Activated CD8-positive, alpha-beta T cell treated with anti-CD3 and anti-CD28 coated beads, Interleukin-2, amount 10 ng/mL, durations not matched to agents 7 days and 5 days (primary cell): ENCODE measurements at regions not wholly inside any gene's neighbourhood (a gene's known extent, or its start where the extent isn't known, plus 50 kb on each side); places are given as distances from the start of the nearest gene placed in this dataset.
"Not testable (repeated sequence)": the region's sequence is repeated elsewhere in the genome, so short reads cannot be mapped to it uniquely, and the experiment has no call there.

Experiments used
- ATAC-seq: fragments of 150-1000 bp; cut with Tn5 transposase; one replicate; pipeline ENCODE4 v1.10.0; 2021; ENCODE audit warnings: moderate library complexity
- CTCF ChIA-PET: fragments of 350-600 bp; sonication (Branson Sonifier 250); formaldehyde crosslinking; loops from one replicate; lab custom pipeline; 2021; ENCODE audit warnings: antibody characterized with exemption; lab: Charles Lee
- POLR2A ChIA-PET: fragments of 350-600 bp; sonication (Branson Sonifier 250); formaldehyde crosslinking; loops from one replicate; lab custom pipeline; 2021; ENCODE audit warnings: antibody characterized with exemption; lab: Charles Lee
- DNase-seq: peaks from one replicate; pipeline ENCODE4 v3.0.0-alpha.2; 2020
- H3K27ac Mint-ChIP-seq: one replicate; pipeline ENCODE4 v1.8.0; 2021; ENCODE audit warnings: mild to moderate bottlenecking, mixed read lengths
- H3K27me3 Mint-ChIP-seq: one replicate; pipeline ENCODE4 v1.8.0; 2021; ENCODE audit warnings: low read depth, mixed read lengths
- H3K36me3 Mint-ChIP-seq: one replicate; pipeline ENCODE4 v1.8.0; 2021; ENCODE audit warnings: low read depth, mixed read lengths
- H3K4me1 Mint-ChIP-seq: one replicate; pipeline ENCODE4 v1.8.0; 2021; ENCODE audit warnings: low read depth, mixed read lengths
- H3K4me3 Mint-ChIP-seq: one replicate; pipeline ENCODE4 v1.8.0; 2021; ENCODE audit warnings: mild to moderate bottlenecking, mixed read lengths
- H3K9me3 Mint-ChIP-seq: one replicate; pipeline ENCODE4 v1.8.0; 2022; ENCODE audit warnings: mixed read lengths; ENCODE audit not compliant: insufficient read depth

DNA sequence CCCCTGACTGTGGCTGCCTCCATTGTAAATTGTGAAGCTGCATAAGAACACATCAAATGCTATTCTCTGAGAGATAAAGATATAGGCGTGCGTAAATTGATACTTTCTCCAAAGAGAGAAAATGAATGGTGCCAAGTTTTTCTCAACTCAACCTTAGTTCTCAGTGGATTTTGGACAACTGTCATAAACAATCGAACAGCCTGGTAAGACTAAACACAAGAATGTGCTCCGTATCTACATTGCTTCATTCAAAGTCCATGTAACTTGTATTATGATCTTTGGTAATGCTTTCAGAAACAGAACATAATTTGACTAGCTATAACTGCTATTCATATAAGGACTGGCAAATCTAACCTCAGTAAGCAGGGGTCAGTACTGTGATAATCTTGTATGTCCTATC is 429.1 kb downstream of the SEMA3D start:
- ATAC-seq (no peak), DNase-seq (no peak)
- no peaks in the 10 kb centered on the region for H3K27me3 Mint-ChIP-seq
- no peaks in the 10 kb centered on the region for H3K36me3 Mint-ChIP-seq
- POLR2A ChIA-PET: no interaction called here
- no peaks in the 10 kb centered on the region for H3K9me3 Mint-ChIP-seq
- CTCF ChIA-PET: no interaction called here
- H3K4me3 Mint-ChIP-seq: no peak overlapping the region
- no peak overlapping the region for H3K27ac Mint-ChIP-seq
- H3K4me1 Mint-ChIP-seq: no peaks in the 10 kb centered on the region

GRCh38 chr7:84746353-84746752 is 440.5 kb downstream of the SEMA3D start:
- ChIA-PET POLR2A (no interaction called here), CTCF (no interaction called here)
- no peak overlapping the region for H3K4me3 Mint-ChIP-seq
- no peak for ATAC-seq
- H3K9me3 Mint-ChIP-seq: no peaks in the 10 kb centered on the region
- no peak overlapping the region for H3K27ac Mint-ChIP-seq
- no peak for DNase-seq
- no peaks in the 10 kb centered on the region for H3K27me3 Mint-ChIP-seq
- no peaks in the 10 kb centered on the region for H3K4me1 Mint-ChIP-seq
- no peaks in the 10 kb centered on the region for H3K36me3 Mint-ChIP-seq

DNA sequence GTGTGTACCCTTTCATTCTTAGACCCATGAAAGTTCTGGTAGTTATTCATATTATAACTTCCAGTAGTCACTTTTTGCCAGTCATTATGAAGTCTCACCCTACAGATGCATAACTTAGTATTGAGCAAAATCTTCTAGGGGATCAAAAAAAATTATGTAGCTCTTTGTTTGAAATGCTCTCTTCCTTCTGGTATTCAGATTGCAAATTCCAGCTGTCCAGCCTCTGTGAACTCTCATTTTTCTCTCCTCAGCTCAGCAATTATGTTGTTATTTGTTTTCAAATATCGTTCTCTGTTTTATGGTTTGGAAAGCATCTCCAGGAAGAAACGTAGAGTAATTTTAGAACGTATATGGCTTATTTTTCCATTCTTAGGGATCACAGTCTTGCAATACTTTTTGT is 442.5 kb downstream of the SEMA3D start:
- no peak overlapping the region for H3K4me3 Mint-ChIP-seq
- H3K4me1 Mint-ChIP-seq: no peaks in the 10 kb centered on the region
- H3K36me3 Mint-ChIP-seq: no peaks in the 10 kb centered on the region
- no peak for DNase-seq
- ChIA-PET CTCF (no interaction called here), POLR2A (no interaction called here)
- no peaks in the 10 kb centered on the region for H3K27me3 Mint-ChIP-seq
- no peaks in the 10 kb centered on the region for H3K9me3 Mint-ChIP-seq
- H3K27ac Mint-ChIP-seq: no peak overlapping the region
- no peak for ATAC-seq

DNA sequence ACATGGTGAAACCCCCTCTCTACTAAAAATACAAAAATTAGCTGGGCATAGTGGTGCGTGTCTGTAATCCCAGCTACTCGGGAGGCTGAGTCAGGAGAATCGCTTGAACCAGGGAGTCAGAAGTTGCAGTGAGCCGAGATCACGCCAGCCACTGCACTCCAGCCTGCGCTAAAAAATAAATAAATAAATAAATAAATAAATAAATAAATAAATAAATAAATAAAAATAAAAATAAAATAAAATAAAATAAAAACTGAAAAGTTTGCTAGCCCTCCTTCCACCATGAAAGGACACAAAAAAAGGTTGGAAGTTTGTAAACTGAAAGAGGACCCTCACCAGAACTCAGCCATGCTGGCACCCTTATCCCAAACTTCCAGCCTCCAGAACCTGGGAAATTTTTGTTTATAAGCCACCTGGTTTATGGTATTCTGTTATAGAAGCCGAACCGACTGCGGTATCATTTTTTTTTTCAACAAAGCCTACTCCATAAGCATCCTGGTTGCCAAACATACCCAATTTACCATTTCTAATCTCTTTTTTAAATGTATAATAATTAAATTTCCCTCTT is 448.2 kb downstream of the SEMA3D start:
- CTCF ChIA-PET: no interaction called here
- Mint-ChIP-seq H3K27ac (no peak overlapping the region), H3K4me1 (no peaks in the 10 kb centered on the region), H3K9me3 (no peaks in the 10 kb centered on the region), H3K36me3 (no peaks in the 10 kb centered on the region), H3K27me3 (no peaks in the 10 kb centered on the region), H3K4me3 (no peak overlapping the region)
- ATAC-seq: no peak
- no peak for DNase-seq
- POLR2A ChIA-PET: no interaction called here

DNA sequence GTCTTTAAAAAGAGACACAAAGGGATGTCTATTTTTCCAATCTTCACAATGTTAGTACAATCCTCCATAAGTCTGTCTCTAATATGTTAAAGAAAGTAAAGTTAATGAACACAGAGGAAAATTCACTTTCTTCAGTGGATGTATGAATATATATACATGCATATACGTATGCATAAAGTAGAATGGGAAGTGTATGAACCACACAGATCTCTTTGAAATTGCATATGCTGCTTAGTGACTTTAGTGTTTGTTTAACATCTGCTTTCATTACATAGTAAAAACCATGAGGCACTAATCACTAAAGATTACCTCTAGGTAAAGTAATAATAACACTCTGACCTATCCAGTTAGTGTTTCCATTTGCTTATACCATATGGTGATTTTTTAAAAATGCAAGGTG is 451.2 kb downstream of the SEMA3D start:
- Mint-ChIP-seq H3K4me1 (no peaks in the 10 kb centered on the region), H3K4me3 (no peak overlapping the region), H3K36me3 (no peaks in the 10 kb centered on the region), H3K27ac (no peak overlapping the region), H3K9me3 (no peaks in the 10 kb centered on the region), H3K27me3 (no peaks in the 10 kb centered on the region)
- ChIA-PET CTCF (no interaction called here), POLR2A (no interaction called here)
- DNase-seq (no peak), ATAC-seq (no peak)

GRCh38 chr7:84735011-84735410 is 451.8 kb downstream of the SEMA3D start:
- Mint-ChIP-seq H3K4me1 (no peaks in the 10 kb centered on the region), H3K36me3 (no peaks in the 10 kb centered on the region), H3K27me3 (no peaks in the 10 kb centered on the region), H3K27ac (no peak overlapping the region), H3K9me3 (no peaks in the 10 kb centered on the region), H3K4me3 (no peak overlapping the region)
- DNase-seq: no peak
- ATAC-seq: no peak
- CTCF ChIA-PET: no interaction called here
- POLR2A ChIA-PET: no interaction called here

GRCh38 chr7:84733976-84734375 is 452.9 kb downstream of the SEMA3D start:
- H3K36me3 Mint-ChIP-seq, DNase-seq, H3K4me3 Mint-ChIP-seq, H3K9me3 Mint-ChIP-seq, ATAC-seq, POLR2A ChIA-PET, CTCF ChIA-PET, H3K4me1 Mint-ChIP-seq, H3K27me3 Mint-ChIP-seq, H3K27ac Mint-ChIP-seq: not testable (repeated sequence)

DNA sequence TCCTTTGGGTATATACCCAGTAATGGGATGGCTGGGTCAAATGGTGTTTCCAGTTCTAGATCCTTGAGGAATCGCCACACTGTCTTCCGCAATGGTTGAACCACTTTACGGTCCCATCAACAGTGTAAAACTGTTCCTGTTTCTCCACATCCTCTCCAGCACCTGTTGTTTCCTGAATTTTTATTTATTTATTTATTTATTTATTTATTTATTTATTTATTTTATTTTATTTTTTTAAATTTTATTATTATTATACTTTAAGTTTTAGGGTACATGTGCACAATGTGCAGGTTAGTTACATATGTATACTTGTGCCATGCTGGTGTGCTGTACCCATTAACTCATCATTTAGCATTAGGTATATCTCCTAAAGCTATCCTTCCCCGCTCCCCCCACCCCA is 456.0 kb downstream of the SEMA3D start:
- H3K9me3 Mint-ChIP-seq, H3K27me3 Mint-ChIP-seq, H3K4me3 Mint-ChIP-seq, CTCF ChIA-PET, DNase-seq, H3K36me3 Mint-ChIP-seq, H3K27ac Mint-ChIP-seq, ATAC-seq, H3K4me1 Mint-ChIP-seq, POLR2A ChIA-PET: not testable (repeated sequence)

- DNase-seq (no peak), ATAC-seq (no peak)
- Mint-ChIP-seq H3K4me1 (no peaks in the 10 kb centered on the region), H3K27me3 (no peaks in the 10 kb centered on the region), H3K36me3 (no peaks in the 10 kb centered on the region), H3K9me3 (no peaks in the 10 kb centered on the region), H3K27ac (no peak overlapping the region), H3K4me3 (no peak overlapping the region)
- POLR2A ChIA-PET: no interaction called here
- CTCF ChIA-PET: no interaction called here
Observed at GRCh38 chr7:84729284-84729683, 457.6 kb downstream of the SEMA3D start.

DNA sequence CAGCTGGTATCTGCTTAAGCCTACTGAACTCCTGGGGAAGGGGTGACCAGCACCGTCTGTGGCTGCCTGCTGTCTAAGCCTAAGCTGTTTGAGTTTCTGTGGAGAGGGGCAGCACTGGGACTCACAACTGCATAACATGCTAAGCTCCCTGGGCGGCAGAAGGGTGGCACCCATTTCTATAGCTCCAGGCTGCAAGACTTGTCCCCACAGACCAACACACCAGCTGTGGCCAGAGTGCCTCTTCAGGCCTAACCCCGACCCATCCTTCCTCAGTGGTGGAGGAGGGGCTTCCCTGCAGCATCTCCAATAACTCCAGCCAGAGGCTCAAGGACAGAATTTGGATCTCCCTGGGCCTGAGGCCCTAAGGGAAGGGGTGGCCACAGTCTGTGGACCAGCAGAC is 464.1 kb downstream of the SEMA3D start:
- ChIA-PET CTCF (no interaction called here), POLR2A (no interaction called here)
- no peak for ATAC-seq
- DNase-seq: no peak
- H3K4me1 Mint-ChIP-seq: no peaks in the 10 kb centered on the region
- H3K9me3 Mint-ChIP-seq: no peaks in the 10 kb centered on the region
- no peak overlapping the region for H3K4me3 Mint-ChIP-seq
- H3K27ac Mint-ChIP-seq: no peak overlapping the region
- no peaks in the 10 kb centered on the region for H3K27me3 Mint-ChIP-seq
- no peaks in the 10 kb centered on the region for H3K36me3 Mint-ChIP-seq

DNA sequence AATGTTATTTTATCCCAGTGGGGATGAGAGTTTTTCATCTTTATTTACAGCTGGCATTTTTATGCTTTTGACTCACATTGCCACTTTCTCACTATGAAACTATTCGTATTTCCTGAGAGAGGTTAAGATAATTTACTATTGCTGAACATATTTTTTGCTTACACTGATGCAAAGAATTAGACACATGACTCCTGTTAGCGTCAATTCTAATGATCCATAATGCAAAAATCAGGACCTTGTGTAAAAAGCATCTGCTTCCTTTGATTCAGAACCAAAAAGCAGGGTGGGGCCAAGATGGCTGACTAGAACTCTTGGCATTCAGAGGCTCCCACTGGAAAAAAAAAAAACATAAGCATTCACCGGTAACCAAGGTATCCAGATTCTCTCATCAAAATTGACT is 464.8 kb downstream of the SEMA3D start:
- ChIA-PET POLR2A (no interaction called here), CTCF (no interaction called here)

DNA sequence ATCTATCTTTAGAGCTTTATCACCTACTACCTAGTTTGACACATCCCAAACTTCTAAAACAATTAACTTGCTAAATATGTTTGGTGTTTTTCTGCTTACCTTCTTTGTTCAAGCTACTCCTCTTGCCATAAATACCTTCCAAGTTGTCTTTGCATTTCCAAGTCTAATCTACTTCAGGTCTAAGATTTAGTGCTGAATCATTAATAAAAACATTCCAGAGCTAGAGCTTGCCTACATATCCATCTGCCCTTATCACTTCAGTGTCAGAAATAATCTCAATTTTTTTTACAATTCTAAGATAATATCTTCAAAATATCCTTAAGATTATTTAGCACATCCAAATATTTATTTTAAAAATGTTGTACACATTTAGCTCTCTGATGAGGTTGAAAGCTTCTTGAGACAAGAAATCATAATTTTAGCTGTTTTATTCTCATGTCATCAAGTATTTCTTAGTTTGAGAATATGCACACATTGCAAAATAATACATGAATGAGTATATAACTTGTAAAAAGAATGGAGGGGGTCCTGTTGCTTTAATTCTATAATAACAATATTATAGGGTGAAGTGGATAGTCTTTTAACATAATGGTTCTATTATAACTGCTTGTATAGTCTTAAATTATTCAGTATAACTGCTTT is 466.3 kb downstream of the SEMA3D start:
- ATAC-seq (no peak), DNase-seq (no peak)
- Mint-ChIP-seq H3K4me3 (no peak overlapping the region), H3K36me3 (no peaks in the 10 kb centered on the region), H3K4me1 (no peaks in the 10 kb centered on the region), H3K27me3 (no peaks in the 10 kb centered on the region), H3K9me3 (no peaks in the 10 kb centered on the region), H3K27ac (no peak overlapping the region)
- POLR2A ChIA-PET: no interaction called here
- CTCF ChIA-PET: no interaction called here

More for the DNA sequence above, 464.8 kb downstream of the SEMA3D start:
- Mint-ChIP-seq H3K4me3 (no peak overlapping the region), H3K4me1 (no peaks in the 10 kb centered on the region), H3K27ac (no peak overlapping the region), H3K9me3 (no peaks in the 10 kb centered on the region), H3K36me3 (no peaks in the 10 kb centered on the region), H3K27me3 (no peaks in the 10 kb centered on the region)
- DNase-seq (no peak), ATAC-seq (no peak)

- Mint-ChIP-seq H3K9me3 (no peaks in the 10 kb centered on the region), H3K4me1 (no peaks in the 10 kb centered on the region), H3K27me3 (no peaks in the 10 kb centered on the region), H3K36me3 (no peaks in the 10 kb centered on the region), H3K4me3 (no peak overlapping the region), H3K27ac (no peak overlapping the region)
- POLR2A ChIA-PET: no interaction called here
- no peak for ATAC-seq
- CTCF ChIA-PET: no interaction called here
- DNase-seq: no peak
Observed at GRCh38 chr7:84714765-84715164, 472.1 kb downstream of the SEMA3D start.
